Spleen (tissue), 7 donors: ENCODE measurements at regions not wholly inside any gene's neighbourhood (a gene's known extent, or its start where the extent isn't known, plus 50 kb on each side); places are given as distances from the start of the nearest gene placed in this dataset.

Experiments
- CTCF ChIP-seq, 11 experiments: fragments of 200-600 bp in 7 of 11; fragments of 450-650 bp in 4 of 11; sonication (generic) in 4 of 11; IDR thresholded peaks in 8 of 11; conservative IDR thresholded peaks in 3 of 11; 1 replicate in 7 of 11; 2 replicates in 4 of 11; pipeline versions ENCODE4 v1.4.0 to v1.8.0; 2016 to 2021; ENCODE audit warnings: antibody characterized with exemption in 11 of 11, inconsistent platforms in 4 of 11, mild to moderate bottlenecking in 1 of 11
- POLR2AphosphoS5 ChIP-seq, 3 donors: sonication (generic); formaldehyde crosslinking; IDR thresholded peaks; one replicate each; pipeline ENCODE4 v1.5.1; 2017; ENCODE audit warnings: antibody characterized with exemption in 3 of 3
- donor health status: DM: no; HTN: no; CAD: no; lungs with moderate emphysema.
- donor health status: DM: no; HTN: no; CAD: no.
- donor health status: DM: no; HTN: no; CAD: no.

- TF ChIP-seq POLR2AphosphoS5 (IDR thresholded peaks at IDR 0.05), result no peak
- no peak for TF ChIP-seq CTCF (IDR thresholded peaks at IDR 0.05 in 8 of 11, conservative IDR thresholded peaks at IDR 0.05 in 3 of 11)
These were observed 440.9 kb downstream of the HACE1 start for GRCh38 chr6:104418839-104419238.
